Peyer's patch (tissue), 4 donors: ENCODE measurements at regions not wholly inside any gene's neighbourhood (a gene's known extent, or its start where the extent isn't known, plus 50 kb on each side); places are given as distances from the start of the nearest gene placed in this dataset.

Experiments
- DNase-seq, 3 donors: peaks; one replicate each; pipeline ENCODE4 v3.0.0-alpha.2; 2017 to 2019
- H3K27ac ChIP-seq, 4 donors: fragments of 200-600 bp; sonication (generic); one replicate each; pipeline ENCODE4 v1.5.1; 2016 to 2019
- H3K27me3 ChIP-seq, 2 donors: fragments of 200-600 bp; sonication (generic); one replicate each; pipeline ENCODE4 v1.5.1; 2019
- H3K36me3 ChIP-seq, 3 donors: fragments of 200-600 bp; sonication (generic); one replicate each; pipeline ENCODE4 v1.5.1; 2016 to 2019
- H3K4me1 ChIP-seq, 4 donors: fragments of 200-600 bp; sonication (generic); one replicate each; pipeline ENCODE4 v1.5.1; 2016 to 2019
- H3K4me3 ChIP-seq, 4 donors: fragments of 200-600 bp; sonication (generic); 1 replicate in 3 of 4; 2 replicates in 1 of 4; pipeline ENCODE4 v1.5.1; 2016 to 2019; ENCODE audit warnings: mild to moderate bottlenecking in 1 of 4
- H3K9me3 ChIP-seq, 4 donors: fragments of 200-600 bp; sonication (generic); one replicate each; pipeline ENCODE4 v1.5.1; 2016 to 2019; ENCODE audit warnings: mild to moderate bottlenecking in 1 of 4
- POLR2A ChIP-seq, 2 donors: fragments of 450-650 bp; IDR thresholded peaks; one replicate each; pipeline ENCODE4 v1.5.1; 2017; ENCODE audit warnings: antibody characterized with exemption in 2 of 2, mild to moderate bottlenecking in 2 of 2, moderate library complexity in 2 of 2
- TF ChIP-seq, protein P1 (sequence below), 6 experiments: fragments of 450-650 bp in 4 of 6; fragments of 200-600 bp in 2 of 6; sonication (generic) in 1 of 6; IDR thresholded peaks; one replicate each; pipeline ENCODE4 v1.5.1; 2017 to 2019; ENCODE audit warnings: antibody characterized with exemption in 6 of 6, mild to moderate bottlenecking in 3 of 6, moderate library complexity in 1 of 6

DNA sequence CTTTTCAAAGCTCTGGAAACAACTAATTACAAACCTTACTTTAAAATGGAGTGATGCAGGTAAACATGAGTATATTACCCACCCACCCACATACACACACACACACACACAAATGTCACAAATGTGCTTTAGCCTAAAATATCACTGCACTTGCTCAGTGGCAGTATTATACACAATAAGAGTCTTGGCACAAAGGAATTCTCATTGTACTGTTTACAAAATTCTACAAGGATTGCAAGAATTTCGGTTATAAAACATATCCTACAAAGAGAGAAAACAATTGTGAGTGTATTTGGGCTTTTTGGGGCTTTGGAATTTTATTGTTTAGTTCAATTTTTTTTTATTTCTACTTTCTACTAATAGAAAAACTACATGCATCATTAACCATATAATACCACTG is 113.2 kb upstream of the BEND6 start:
- H3K27me3 ChIP-seq = no peaks in the 10 kb centered on the region
- H3K36me3 ChIP-seq = no peaks in the 10 kb centered on the region
- peaks cover 0 to 12% (median 2%) of the 10 kb centered on the region in 4 donors for H3K4me1 ChIP-seq
- no peak for TF ChIP-seq POLR2A (IDR thresholded peaks at IDR 0.05)
- TF ChIP-seq, protein P1, sequence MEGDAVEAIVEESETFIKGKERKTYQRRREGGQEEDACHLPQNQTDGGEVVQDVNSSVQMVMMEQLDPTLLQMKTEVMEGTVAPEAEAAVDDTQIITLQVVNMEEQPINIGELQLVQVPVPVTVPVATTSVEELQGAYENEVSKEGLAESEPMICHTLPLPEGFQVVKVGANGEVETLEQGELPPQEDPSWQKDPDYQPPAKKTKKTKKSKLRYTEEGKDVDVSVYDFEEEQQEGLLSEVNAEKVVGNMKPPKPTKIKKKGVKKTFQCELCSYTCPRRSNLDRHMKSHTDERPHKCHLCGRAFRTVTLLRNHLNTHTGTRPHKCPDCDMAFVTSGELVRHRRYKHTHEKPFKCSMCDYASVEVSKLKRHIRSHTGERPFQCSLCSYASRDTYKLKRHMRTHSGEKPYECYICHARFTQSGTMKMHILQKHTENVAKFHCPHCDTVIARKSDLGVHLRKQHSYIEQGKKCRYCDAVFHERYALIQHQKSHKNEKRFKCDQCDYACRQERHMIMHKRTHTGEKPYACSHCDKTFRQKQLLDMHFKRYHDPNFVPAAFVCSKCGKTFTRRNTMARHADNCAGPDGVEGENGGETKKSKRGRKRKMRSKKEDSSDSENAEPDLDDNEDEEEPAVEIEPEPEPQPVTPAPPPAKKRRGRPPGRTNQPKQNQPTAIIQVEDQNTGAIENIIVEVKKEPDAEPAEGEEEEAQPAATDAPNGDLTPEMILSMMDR (IDR thresholded peaks at IDR 0.05) = no peak
- no peaks in the 10 kb centered on the region for H3K9me3 ChIP-seq
- DNase-seq = no peak
- H3K27ac ChIP-seq = no peak overlapping the region
- H3K4me3 ChIP-seq = peak overlapping the region in 1 of 4 donors; percentile 65

DNA sequence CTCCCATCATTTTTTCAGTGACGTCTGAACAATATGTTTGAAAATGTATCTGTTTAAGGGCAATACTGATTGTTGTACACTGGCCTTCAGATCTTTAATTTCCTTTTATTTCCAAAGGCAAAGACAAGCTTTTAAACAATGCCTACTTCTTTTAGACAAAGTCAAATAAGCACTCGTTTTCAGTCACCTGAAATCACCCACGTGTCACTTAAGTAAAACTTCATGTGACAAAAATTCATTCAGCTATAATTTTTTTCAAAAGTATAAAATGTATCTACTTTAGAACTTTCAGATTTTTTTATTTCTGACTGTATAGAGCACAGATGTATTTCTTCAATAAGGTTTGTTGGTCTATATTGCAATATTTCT is 113.5 kb upstream of the BEND6 start:
- no peak for TF ChIP-seq POLR2A (IDR thresholded peaks at IDR 0.05)
- TF ChIP-seq, protein P1 (IDR thresholded peaks at IDR 0.05) = no peak
- Histone ChIP-seq H3K4me1 (peaks cover 0 to 12% (median 2%) of the 10 kb centered on the region in 4 donors), H3K4me3 (no peak overlapping the region)

DNA sequence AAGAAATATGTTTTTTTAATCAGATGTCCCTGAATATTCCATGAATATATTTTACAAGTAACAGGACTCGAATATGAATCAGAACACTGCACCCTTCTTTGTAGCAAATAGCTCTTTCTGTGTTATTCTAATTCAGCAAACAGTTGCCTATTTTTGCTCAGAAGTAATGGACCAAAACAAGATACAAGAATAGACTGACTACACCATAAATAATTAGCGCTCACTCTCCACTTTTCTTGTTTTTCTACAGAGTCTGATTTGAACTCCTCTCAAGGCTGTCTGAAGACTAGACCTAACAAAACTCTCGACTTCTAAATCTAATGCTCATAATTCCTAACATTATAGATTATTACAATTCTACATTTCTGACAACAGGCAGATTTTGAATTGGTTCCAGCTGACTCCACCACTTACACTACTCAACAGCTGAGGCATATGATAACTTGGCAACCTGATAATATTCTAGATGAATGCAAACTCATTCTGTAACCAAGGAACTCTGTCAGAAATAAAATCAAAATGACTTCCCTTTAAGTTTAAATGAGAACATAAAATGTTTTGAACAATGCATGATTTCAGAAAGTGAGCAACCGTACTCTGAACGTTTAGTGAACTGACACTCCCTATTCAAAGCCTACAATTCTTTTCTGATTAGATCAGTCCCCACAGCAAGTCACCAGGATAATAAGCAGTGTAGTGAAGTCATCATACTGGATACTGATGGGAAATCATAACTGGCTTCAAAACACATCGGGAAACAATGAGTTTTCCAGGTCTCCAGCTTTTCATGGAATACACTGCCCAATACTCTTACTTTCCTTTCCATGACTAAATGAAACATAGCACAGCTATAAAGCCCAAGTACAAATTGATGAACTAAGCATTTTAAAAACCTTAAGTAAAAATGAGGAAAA is 114.2 kb upstream of the BEND6 start:
- peaks cover 0 to 12% (median 2%) of the 10 kb centered on the region in 4 donors for H3K4me1 ChIP-seq
- no peak for DNase-seq
- TF ChIP-seq, protein P1 (IDR thresholded peaks at IDR 0.05) = no peak
- no peak for TF ChIP-seq POLR2A (IDR thresholded peaks at IDR 0.05)
- H3K27ac ChIP-seq = peak overlapping the region in 1 of 4 donors; percentile 36
- no peaks in the 10 kb centered on the region for H3K36me3 ChIP-seq
- H3K4me3 ChIP-seq = no peak overlapping the region
- no peaks in the 10 kb centered on the region for H3K9me3 ChIP-seq
- H3K27me3 ChIP-seq = no peaks in the 10 kb centered on the region

More for the DNA sequence above, 113.5 kb upstream of the BEND6 start:
- no peak for DNase-seq
- H3K9me3 ChIP-seq = no peaks in the 10 kb centered on the region
- peak overlapping the region in 1 of 4 donors; percentile 36 for H3K27ac ChIP-seq
- H3K27me3 ChIP-seq = no peaks in the 10 kb centered on the region
- H3K36me3 ChIP-seq = no peaks in the 10 kb centered on the region

DNA sequence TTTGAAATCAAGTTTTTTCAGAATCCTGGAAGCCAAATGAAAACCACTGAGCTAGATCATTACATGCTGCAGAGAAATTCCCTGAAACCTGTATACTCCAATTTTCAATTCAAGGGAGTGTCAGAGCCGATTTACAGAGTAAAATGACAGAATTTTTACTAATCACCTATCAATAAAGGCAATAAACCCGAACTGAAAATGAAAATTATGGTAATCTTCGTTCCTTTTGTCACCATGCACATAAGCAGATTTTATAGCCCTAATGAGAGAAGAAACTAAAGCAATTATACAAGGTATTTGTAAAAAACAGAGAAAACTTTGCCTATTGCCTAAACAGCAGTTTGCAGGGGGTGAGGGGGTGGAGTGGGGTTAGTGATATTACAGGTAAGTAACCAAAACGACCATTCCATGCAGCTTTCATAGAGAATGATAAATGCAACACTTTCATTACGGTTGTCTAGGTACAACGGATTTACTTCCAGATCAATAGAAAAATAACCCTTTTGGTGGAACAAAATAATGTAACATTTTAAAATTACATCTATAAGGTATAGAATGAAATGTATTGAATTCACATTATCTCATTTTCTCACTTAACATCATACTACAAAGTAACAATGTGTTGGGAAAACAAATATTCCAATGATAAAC is 115.2 kb upstream of the BEND6 start:
- DNase-seq = no peak
- no peak for TF ChIP-seq POLR2A (IDR thresholded peaks at IDR 0.05)
- H3K27me3 ChIP-seq = no peaks in the 10 kb centered on the region
- H3K36me3 ChIP-seq = no peaks in the 10 kb centered on the region
- no peak overlapping the region for H3K27ac ChIP-seq
- no peaks in the 10 kb centered on the region for H3K9me3 ChIP-seq
- H3K4me1 ChIP-seq = peaks cover 0 to 4% (median 2%) of the 10 kb centered on the region in 4 donors
- H3K4me3 ChIP-seq = no peak overlapping the region

DNA sequence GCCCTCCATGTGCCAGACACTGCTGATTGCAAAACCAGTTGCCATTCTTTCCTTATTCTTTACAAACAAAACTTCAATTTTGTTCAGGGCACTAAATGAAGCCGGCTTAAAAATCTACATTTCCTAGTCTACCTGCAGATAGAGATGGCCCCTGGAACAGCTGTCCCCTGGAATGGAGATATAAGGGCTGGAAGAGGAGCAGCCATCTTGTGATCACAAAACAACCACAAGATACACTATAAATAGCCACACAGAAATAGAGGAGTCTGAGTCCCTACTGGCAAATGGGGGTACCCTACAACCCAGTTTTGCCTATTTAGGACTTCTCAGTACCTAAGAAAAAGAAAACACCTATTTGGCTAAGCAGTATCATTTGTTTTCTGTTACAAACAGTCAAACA is 115.9 kb upstream of the BEND6 start:
- Histone ChIP-seq H3K36me3 (no peaks in the 10 kb centered on the region), H3K4me1 (peaks cover 0 to 4% (median 2%) of the 10 kb centered on the region in 4 donors), H3K4me3 (no peak overlapping the region), H3K9me3 (no peaks in the 10 kb centered on the region), H3K27ac (no peak overlapping the region), H3K27me3 (no peaks in the 10 kb centered on the region)
- DNase-seq = no peak
- TF ChIP-seq, protein P1 (IDR thresholded peaks at IDR 0.05) = no peak
- TF ChIP-seq POLR2A (IDR thresholded peaks at IDR 0.05) = no peak

DNA sequence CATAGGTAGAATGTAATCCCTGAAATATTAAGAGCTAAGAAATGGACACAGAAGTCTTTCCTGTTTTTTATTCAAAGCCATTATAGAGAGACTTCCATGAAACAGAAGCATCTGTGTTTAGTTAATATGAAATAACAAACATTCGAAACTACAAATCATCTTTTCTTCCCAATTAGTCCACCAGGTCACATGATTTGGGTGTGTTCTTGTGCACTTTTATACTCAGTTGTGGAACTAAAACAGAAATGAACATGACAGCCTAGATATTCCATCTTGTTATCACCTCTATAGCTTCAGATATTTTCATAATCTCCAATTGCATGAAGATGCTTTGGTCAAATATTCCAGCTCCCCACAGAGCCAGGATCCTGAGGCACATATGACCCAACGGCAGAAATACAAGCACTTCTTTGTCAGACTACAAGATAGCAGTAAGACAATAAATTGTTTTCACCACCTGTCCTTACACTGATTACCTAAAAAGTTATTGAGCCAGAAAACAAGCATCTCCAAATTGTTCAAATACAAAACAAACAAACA is 116.8 kb upstream of the BEND6 start:
- Histone ChIP-seq H3K27me3 (no peaks in the 10 kb centered on the region), H3K27ac (no peak overlapping the region), H3K9me3 (no peaks in the 10 kb centered on the region), H3K36me3 (no peaks in the 10 kb centered on the region), H3K4me1 (peaks cover 0 to 4% (median under 1%) of the 10 kb centered on the region in 4 donors), H3K4me3 (no peak overlapping the region)
- DNase-seq = no peak
- TF ChIP-seq POLR2A (IDR thresholded peaks at IDR 0.05) = no peak
- TF ChIP-seq, protein P1 (IDR thresholded peaks at IDR 0.05) = no peak
